ENCODE measurements at regions not wholly inside any gene's neighbourhood (a gene's known extent, or its start where the extent isn't known, plus 50 kb on each side); places are given as distances from the start of the nearest gene placed in this dataset.

DNA sequence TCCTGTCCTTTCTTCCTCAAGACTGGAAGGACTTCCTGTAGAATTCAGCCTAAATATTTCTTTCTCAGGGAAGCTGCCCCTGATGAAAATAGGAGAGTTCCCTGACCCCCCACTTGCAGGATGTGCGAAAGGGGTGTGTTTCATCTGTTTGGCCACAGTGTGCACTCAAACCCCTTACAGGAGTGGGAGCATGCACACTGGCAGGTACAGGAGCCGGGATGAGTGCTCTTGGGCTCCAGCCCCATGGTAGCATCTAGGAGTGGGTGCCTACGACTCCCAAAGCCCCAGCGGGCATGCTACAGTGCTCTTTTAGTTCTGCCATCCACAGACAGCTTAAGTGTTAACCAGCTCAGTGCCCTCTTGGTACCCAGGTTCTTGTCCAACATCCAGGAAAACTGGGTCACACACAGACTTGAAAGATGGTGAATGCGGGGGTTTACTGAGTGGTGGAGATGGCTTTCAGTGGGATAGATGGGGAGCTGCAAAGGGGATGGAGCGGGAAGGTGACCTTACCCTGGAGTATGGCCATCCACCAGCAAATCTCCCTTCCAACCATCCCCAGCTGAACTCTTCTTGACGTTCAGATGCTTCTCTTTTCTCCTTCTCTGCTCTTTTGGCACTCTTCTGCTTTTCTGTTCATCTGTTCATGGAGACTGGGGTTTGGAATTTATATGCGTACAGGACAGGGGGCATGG lies 295.0 kb upstream of the NCKAP5 start:
- Histone ChIP-seq H3K9ac (ENCODE audit: control insufficient read depth, insufficient read depth, low read length) (no peak overlapping the region), H3K4me3 (no peak overlapping the region), H3K4me1 (ENCODE audit: control insufficient read depth, insufficient read depth, low read length) (no peaks in the 10 kb centered on the region), H3K4me2 (ENCODE audit: control insufficient read depth, insufficient read depth) (no peak overlapping the region), H3K36me3 (ENCODE audit: control insufficient read depth in 2 of 2, insufficient read depth in 2 of 2, low read length in 1 of 2) (no peaks in the 10 kb centered on the region), H3K9me3 (replicated peaks; ENCODE audit: control insufficient read depth, insufficient read depth, low read length) (no peaks in the 10 kb centered on the region), H2AFZ (ENCODE audit: control insufficient read depth, low read depth, low read length) (no peak overlapping the region), H3K27me3 (replicated peaks in 1 of 2; ENCODE audit: control insufficient read depth in 2 of 2, insufficient read depth in 2 of 2, low read length in 1 of 2) (no peaks in the 10 kb centered on the region; a peak in 2 of 4 replicates), H4K20me1 (ENCODE audit: control insufficient read depth, insufficient read depth) (no peaks in the 10 kb centered on the region), H3K79me2 (ENCODE audit: control insufficient read depth, insufficient read depth, low read length) (no peaks in the 10 kb centered on the region), H3K27ac (ENCODE audit: control insufficient read depth, insufficient read depth) (no peak overlapping the region)
- in situ Hi-C loops (cut with MboI): no loop called here
- FAIRE-seq (no peak), ATAC-seq (no peak), DNase-seq (ENCODE audit: low read depth, low spot score) (no peak)
- RAD21 ChIA-PET (ENCODE audit: unreplicated experiment): no interaction called here
- WGBS (ENCODE audit: insufficient coverage, insufficient replicate concordance, low lambda C conversion rate, missing lambda C conversion rate): 23% methylated on average over 8 of the region's 8 CpGs
- POLR2A ChIA-PET: no interaction called here
- BruUV-seq (replicated peaks): no TSS peak
- SMC1A ChIA-PET (ENCODE audit: uncharacterized antibody, unreplicated experiment): interaction anchor here (0.6 kb wide), 1 partner anchor 338 kb away, joined by 3 read pairs; no protein-coding TSS in a partner anchor
- no peak for TF ChIP-seq SUPT20H (IDR thresholded peaks at IDR 0.05; ENCODE audit: borderline replicate concordance, control insufficient read depth, low read depth, low read length)
- TF ChIP-seq EZH2 (IDR thresholded peaks at IDR 0.05; ENCODE audit: borderline replicate concordance, control insufficient read depth, low read depth, low read length): no peak
- TF ChIP-seq, protein P1, sequence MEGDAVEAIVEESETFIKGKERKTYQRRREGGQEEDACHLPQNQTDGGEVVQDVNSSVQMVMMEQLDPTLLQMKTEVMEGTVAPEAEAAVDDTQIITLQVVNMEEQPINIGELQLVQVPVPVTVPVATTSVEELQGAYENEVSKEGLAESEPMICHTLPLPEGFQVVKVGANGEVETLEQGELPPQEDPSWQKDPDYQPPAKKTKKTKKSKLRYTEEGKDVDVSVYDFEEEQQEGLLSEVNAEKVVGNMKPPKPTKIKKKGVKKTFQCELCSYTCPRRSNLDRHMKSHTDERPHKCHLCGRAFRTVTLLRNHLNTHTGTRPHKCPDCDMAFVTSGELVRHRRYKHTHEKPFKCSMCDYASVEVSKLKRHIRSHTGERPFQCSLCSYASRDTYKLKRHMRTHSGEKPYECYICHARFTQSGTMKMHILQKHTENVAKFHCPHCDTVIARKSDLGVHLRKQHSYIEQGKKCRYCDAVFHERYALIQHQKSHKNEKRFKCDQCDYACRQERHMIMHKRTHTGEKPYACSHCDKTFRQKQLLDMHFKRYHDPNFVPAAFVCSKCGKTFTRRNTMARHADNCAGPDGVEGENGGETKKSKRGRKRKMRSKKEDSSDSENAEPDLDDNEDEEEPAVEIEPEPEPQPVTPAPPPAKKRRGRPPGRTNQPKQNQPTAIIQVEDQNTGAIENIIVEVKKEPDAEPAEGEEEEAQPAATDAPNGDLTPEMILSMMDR (IDR thresholded peaks at IDR 0.05 in 2 of 3, conservative IDR thresholded peaks at IDR 0.05 in 1 of 3; ENCODE audit: control insufficient read depth in 2 of 3, extremely low read depth in 1 of 3, insufficient read depth in 1 of 3, low read depth in 3 of 3, low read length in 3 of 3): no peak
- no peak for TF ChIP-seq JUNB (IDR thresholded peaks at IDR 0.05)
- no peak for TF ChIP-seq NRF1 (conservative IDR thresholded peaks at IDR 0.05; ENCODE audit: low read depth, low read length)
- TF ChIP-seq YY1 (IDR thresholded peaks at IDR 0.05; ENCODE audit: low read depth, low read length): no peak
- TF ChIP-seq FOXK2 (IDR thresholded peaks at IDR 0.05): no peak
- no peak for TF ChIP-seq TCF7 (IDR thresholded peaks at IDR 0.05; ENCODE audit: borderline replicate concordance)
- no peak for TF ChIP-seq PML (IDR thresholded peaks at IDR 0.05; ENCODE audit: low read length)
- TF ChIP-seq NFIC (IDR thresholded peaks at IDR 0.05; ENCODE audit: low read depth, low read length): no peak
- TF ChIP-seq RAD21 (IDR thresholded peaks at IDR 0.05; ENCODE audit: insufficient read depth, low read depth, low read length): no peak
- intact Hi-C loops (cut with micrococcal nuclease; ENCODE audit: unreplicated experiment): no loop called here
- CTCF ChIA-PET: interaction anchor here (0.9 kb wide), 1 partner anchor 18 kb away, joined by 3 read pairs; no protein-coding TSS in a partner anchor

Measured in GM12878 (cell line).